ENCODE measurements at regions not wholly inside any gene's neighbourhood (a gene's known extent, or its start where the extent isn't known, plus 50 kb on each side); places are given as distances from the start of the nearest gene placed in this dataset.

- no peaks in the 10 kb centered on the region for H3K9me1 ChIP-seq (replicated peaks; ENCODE audit: control insufficient read depth, extremely low read depth, insufficient read depth, low read length)
- no peaks in the 10 kb centered on the region for H3K27me3 ChIP-seq (ENCODE audit: control insufficient read depth in 2 of 2, insufficient read depth in 2 of 2, low read length in 2 of 2)
- FAIRE-seq (no peak), DNase-seq (ENCODE audit: low read depth, low spot score) (no peak)
- H3K9ac ChIP-seq (replicated peaks; ENCODE audit: extremely low read depth, insufficient read depth, low read length), result no peak overlapping the region
- no TSS peak for BruUV-seq (replicated peaks)
- dilution Hi-C loops (cut with MboI; ENCODE audit: extremely low pct_ligation_motif_present, low sequenced_read_pairs) (no loop called here), intact Hi-C loops (cut with micrococcal nuclease) (no loop called here)
- H3K4me1 ChIP-seq (ENCODE audit: control insufficient read depth, extremely low read depth, insufficient read depth, low read length), result no peaks in the 10 kb centered on the region
- no peaks in the 10 kb centered on the region for H4K20me1 ChIP-seq (replicated peaks; ENCODE audit: control insufficient read depth, extremely low read depth, insufficient read depth, low read length)
- CTCF ChIA-PET, result no interaction called here
- H3K4me2 ChIP-seq (ENCODE audit: insufficient read depth, low read length), result no peak overlapping the region
- no peak overlapping the region for H2AFZ ChIP-seq (ENCODE audit: low read depth, low read length)
- H3K79me2 ChIP-seq (ENCODE audit: control insufficient read depth, insufficient read depth, low read length), result no peaks in the 10 kb centered on the region
- no peak overlapping the region for H3K4me3 ChIP-seq (replicated peaks in 1 of 3; ENCODE audit: insufficient read depth in 1 of 3, low read depth in 1 of 3, low read length in 3 of 3)
- no peak for TF ChIP-seq JUN (IDR thresholded peaks at IDR 0.05; ENCODE audit: borderline replicate concordance, insufficient read depth, insufficient read length, low read depth)
- TF ChIP-seq EZH2 (IDR thresholded peaks at IDR 0.05; ENCODE audit: borderline replicate concordance, low read depth, low read length, severe bottlenecking), result no peak
- TF ChIP-seq POLR2A (IDR thresholded peaks at IDR 0.05; ENCODE audit: low read depth, low read length), result no peak
- TF ChIP-seq, protein P1, sequence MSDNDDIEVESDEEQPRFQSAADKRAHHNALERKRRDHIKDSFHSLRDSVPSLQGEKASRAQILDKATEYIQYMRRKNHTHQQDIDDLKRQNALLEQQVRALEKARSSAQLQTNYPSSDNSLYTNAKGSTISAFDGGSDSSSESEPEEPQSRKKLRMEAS (IDR thresholded peaks at IDR 0.05; ENCODE audit: insufficient read depth, insufficient read length), result no peak
- TF ChIP-seq GATA2 (IDR thresholded peaks at IDR 0.05; ENCODE audit: insufficient read depth, insufficient read length, low read depth, low read length), result no peak
- no peak for TF ChIP-seq POLR2AphosphoS5 (IDR thresholded peaks at IDR 0.05; ENCODE audit: insufficient read depth, low read depth, low read length)
- TF ChIP-seq, protein P2, sequence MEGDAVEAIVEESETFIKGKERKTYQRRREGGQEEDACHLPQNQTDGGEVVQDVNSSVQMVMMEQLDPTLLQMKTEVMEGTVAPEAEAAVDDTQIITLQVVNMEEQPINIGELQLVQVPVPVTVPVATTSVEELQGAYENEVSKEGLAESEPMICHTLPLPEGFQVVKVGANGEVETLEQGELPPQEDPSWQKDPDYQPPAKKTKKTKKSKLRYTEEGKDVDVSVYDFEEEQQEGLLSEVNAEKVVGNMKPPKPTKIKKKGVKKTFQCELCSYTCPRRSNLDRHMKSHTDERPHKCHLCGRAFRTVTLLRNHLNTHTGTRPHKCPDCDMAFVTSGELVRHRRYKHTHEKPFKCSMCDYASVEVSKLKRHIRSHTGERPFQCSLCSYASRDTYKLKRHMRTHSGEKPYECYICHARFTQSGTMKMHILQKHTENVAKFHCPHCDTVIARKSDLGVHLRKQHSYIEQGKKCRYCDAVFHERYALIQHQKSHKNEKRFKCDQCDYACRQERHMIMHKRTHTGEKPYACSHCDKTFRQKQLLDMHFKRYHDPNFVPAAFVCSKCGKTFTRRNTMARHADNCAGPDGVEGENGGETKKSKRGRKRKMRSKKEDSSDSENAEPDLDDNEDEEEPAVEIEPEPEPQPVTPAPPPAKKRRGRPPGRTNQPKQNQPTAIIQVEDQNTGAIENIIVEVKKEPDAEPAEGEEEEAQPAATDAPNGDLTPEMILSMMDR (IDR thresholded peaks at IDR 0.05; ENCODE audit: extremely low read depth in 1 of 2, insufficient read depth in 1 of 2, low read depth in 1 of 2, low read length in 2 of 2), result no peak
- no peaks in the 10 kb centered on the region for H3K36me3 ChIP-seq (ENCODE audit: control insufficient read depth in 2 of 2, extremely low read depth in 1 of 2, insufficient read depth in 2 of 2, low read length in 2 of 2)
- H3K9me3 ChIP-seq (replicated peaks; ENCODE audit: control insufficient read depth, insufficient read depth, low read length), result no peaks in the 10 kb centered on the region
- no peak overlapping the region for H3K27ac ChIP-seq (ENCODE audit: insufficient read depth, low read depth, low read length)
- POLR2A ChIA-PET, result no interaction called here
These were observed 114.8 kb downstream of the RPS12 start for GRCh38 chr6:132929141-132929540.

Data from endothelial cell of umbilical vein (primary cell).